B cell (primary cell): ENCODE measurements at regions not wholly inside any gene's neighbourhood (a gene's known extent, or its start where the extent isn't known, plus 50 kb on each side); places are given as distances from the start of the nearest gene placed in this dataset.

Experiments used
- EZH2 ChIP-seq: IDR thresholded peaks from 2 replicates; pipeline ENCODE4 v1.6.1; 2012; ENCODE audit warnings: borderline replicate concordance, low read depth, mild to moderate bottlenecking, moderate library complexity, low read length; ENCODE audit not compliant: insufficient read depth, poor library complexity, severe bottlenecking
- TF ChIP-seq, protein P1 (sequence below): fragments of 200-600 bp; IDR thresholded peaks from one replicate; pipeline ENCODE4 v1.8.0; 2022; ENCODE audit warnings: antibody characterized with exemption, mild to moderate bottlenecking

DNA sequence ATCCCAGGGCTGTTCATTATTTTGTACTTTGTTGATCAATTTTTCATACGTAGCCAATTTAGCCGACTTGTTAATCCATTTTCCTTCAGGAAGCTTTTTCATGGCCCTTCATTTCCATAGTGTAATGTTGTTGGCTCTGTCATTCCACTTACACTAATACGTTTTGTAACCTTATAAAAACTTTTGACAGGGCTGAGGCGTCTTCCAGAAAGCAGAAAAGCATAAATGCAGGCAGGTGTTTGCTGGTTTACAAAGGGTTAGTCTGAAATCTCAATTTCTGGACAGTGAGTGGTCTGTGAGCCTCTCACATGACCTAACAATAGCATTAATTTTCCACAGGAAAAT lies 444.0 kb downstream of the OTOL1 start:
- TF ChIP-seq, protein P1, sequence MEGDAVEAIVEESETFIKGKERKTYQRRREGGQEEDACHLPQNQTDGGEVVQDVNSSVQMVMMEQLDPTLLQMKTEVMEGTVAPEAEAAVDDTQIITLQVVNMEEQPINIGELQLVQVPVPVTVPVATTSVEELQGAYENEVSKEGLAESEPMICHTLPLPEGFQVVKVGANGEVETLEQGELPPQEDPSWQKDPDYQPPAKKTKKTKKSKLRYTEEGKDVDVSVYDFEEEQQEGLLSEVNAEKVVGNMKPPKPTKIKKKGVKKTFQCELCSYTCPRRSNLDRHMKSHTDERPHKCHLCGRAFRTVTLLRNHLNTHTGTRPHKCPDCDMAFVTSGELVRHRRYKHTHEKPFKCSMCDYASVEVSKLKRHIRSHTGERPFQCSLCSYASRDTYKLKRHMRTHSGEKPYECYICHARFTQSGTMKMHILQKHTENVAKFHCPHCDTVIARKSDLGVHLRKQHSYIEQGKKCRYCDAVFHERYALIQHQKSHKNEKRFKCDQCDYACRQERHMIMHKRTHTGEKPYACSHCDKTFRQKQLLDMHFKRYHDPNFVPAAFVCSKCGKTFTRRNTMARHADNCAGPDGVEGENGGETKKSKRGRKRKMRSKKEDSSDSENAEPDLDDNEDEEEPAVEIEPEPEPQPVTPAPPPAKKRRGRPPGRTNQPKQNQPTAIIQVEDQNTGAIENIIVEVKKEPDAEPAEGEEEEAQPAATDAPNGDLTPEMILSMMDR, result no peak
- TF ChIP-seq EZH2, result no peak
